DOHH2 (cell line): ENCODE measurements at regions not wholly inside any gene's neighbourhood (a gene's known extent, or its start where the extent isn't known, plus 50 kb on each side); places are given as distances from the start of the nearest gene placed in this dataset.

Experiments used
- H3F3A ChIP-seq: fragments of 200-600 bp; sonication (generic), shearing (Covaris generic); 2 replicates; pipeline ENCODE4 v1.6.0; 2016; ENCODE audit warnings: antibody characterized with exemption, mild to moderate bottlenecking; ENCODE audit not compliant: control insufficient read depth, insufficient read depth
- H3K27ac ChIP-seq: fragments of 200-600 bp; sonication (generic); 2 replicates; pipeline ENCODE4 v1.5.1; 2014; ENCODE audit warnings: low read depth, mild to moderate bottlenecking, low read length, moderate library complexity
- H3K27me3 ChIP-seq: fragments of 200-600 bp; sonication (generic); 2 replicates; pipeline ENCODE4 v1.6.1; 2014; ENCODE audit warnings: mild to moderate bottlenecking, low read length, mixed read lengths; ENCODE audit not compliant: control insufficient read depth
- H3K36me3 ChIP-seq: fragments of 200-600 bp; sonication (generic); 2 replicates; pipeline ENCODE4 v1.6.1; 2014; ENCODE audit warnings: mild to moderate bottlenecking, low read length, moderate library complexity, mixed read lengths; ENCODE audit not compliant: control insufficient read depth
- H3K4me1 ChIP-seq: fragments of 200-600 bp; sonication (generic); 2 replicates; pipeline ENCODE4 v1.6.1; 2014; ENCODE audit warnings: mild to moderate bottlenecking, low read length, mixed read lengths; ENCODE audit not compliant: control insufficient read depth
- H3K4me2 ChIP-seq: fragments of 200-600 bp; sonication (generic); 2 replicates; pipeline ENCODE4 v1.6.0; 2014; ENCODE audit warnings: mild to moderate bottlenecking, low read length, moderate library complexity
- H3K4me3 ChIP-seq: fragments of 200-600 bp; sonication (generic); 2 replicates; pipeline ENCODE4 v1.5.1; 2014; ENCODE audit warnings: mild to moderate bottlenecking, low read length, mixed read lengths
- H3K79me2 ChIP-seq: fragments of 200-600 bp; sonication (generic); 2 replicates; pipeline ENCODE4 v1.6.1; 2014; ENCODE audit warnings: mild to moderate bottlenecking, low read length, mixed read lengths; ENCODE audit not compliant: control insufficient read depth
- H3K9me2 ChIP-seq: fragments of 200-600 bp; sonication (generic); replicated peaks from 2 replicates; pipeline ENCODE4 v1.6.1; 2014; ENCODE audit warnings: mild to moderate bottlenecking, low read length, mixed read lengths; ENCODE audit not compliant: control insufficient read depth
- H3K9me3 ChIP-seq: fragments of 200-600 bp; sonication (generic); 2 replicates; pipeline ENCODE4 v1.6.1; 2014; ENCODE audit warnings: antibody characterized with exemption, low read length, mixed read lengths; ENCODE audit not compliant: control insufficient read depth, insufficient read depth
- H4K20me1 ChIP-seq: fragments of 200-600 bp; sonication (generic); 2 replicates; pipeline ENCODE4 v1.6.0; 2014; ENCODE audit warnings: low read depth, mild to moderate bottlenecking, antibody characterized with exemption, low read length, moderate library complexity; ENCODE audit not compliant: control insufficient read depth, insufficient read depth
- EZH2phosphoT487 ChIP-seq: fragments of 200-600 bp; sonication (generic); IDR thresholded peaks from 2 replicates; pipeline ENCODE4 v1.6.1; 2017; ENCODE audit warnings: borderline replicate concordance, mild to moderate bottlenecking, antibody characterized with exemption, low read length, moderate library complexity, mixed read lengths
- TF ChIP-seq, protein P1 (sequence below): fragments of 200-600 bp; sonication (generic); IDR thresholded peaks from one replicate; pipeline ENCODE4 v1.5.1; 2014; ENCODE audit warnings: antibody characterized with exemption, mild to moderate bottlenecking, low read depth, low read length; ENCODE audit not compliant: poor library complexity, severe bottlenecking

DNA sequence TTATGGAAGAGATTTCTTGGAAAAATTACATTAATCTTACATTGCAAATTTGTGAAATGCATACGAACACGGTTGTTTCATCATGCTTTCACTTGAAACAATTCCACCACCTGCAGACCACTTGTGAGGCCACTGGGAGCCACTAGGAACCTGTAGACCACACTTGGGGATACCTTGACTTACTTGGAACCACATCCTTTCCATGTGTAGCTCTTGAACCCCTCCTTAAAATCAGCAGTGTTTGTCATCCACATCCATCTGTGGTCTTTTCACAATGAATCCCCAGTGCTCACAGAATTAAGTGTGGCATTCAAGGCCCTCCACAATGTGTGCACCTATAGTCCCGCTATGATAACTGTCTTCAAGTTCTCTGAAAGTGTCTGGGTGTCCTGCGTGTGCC, 350.9 kb downstream of the MYCN start:
- Histone ChIP-seq H4K20me1 (no peaks in the 10 kb centered on the region), H3K36me3 (no peaks in the 10 kb centered on the region), H3K9me3 (no peaks in the 10 kb centered on the region), H3K4me3 (no peak overlapping the region), H3K4me1 (no peaks in the 10 kb centered on the region), H3K9me2 (no peaks in the 10 kb centered on the region), H3K79me2 (no peaks in the 10 kb centered on the region), H3K4me2 (no peak overlapping the region), H3K27me3 (0 out of 2 replicates have a peak, but pooled peaks cover 5% of the 10 kb centered on the region), H3K27ac (no peak overlapping the region), H3F3A (no peaks in the 10 kb centered on the region)
- no peak for TF ChIP-seq EZH2phosphoT487
- TF ChIP-seq, protein P1, sequence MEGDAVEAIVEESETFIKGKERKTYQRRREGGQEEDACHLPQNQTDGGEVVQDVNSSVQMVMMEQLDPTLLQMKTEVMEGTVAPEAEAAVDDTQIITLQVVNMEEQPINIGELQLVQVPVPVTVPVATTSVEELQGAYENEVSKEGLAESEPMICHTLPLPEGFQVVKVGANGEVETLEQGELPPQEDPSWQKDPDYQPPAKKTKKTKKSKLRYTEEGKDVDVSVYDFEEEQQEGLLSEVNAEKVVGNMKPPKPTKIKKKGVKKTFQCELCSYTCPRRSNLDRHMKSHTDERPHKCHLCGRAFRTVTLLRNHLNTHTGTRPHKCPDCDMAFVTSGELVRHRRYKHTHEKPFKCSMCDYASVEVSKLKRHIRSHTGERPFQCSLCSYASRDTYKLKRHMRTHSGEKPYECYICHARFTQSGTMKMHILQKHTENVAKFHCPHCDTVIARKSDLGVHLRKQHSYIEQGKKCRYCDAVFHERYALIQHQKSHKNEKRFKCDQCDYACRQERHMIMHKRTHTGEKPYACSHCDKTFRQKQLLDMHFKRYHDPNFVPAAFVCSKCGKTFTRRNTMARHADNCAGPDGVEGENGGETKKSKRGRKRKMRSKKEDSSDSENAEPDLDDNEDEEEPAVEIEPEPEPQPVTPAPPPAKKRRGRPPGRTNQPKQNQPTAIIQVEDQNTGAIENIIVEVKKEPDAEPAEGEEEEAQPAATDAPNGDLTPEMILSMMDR, result no peak

DNA sequence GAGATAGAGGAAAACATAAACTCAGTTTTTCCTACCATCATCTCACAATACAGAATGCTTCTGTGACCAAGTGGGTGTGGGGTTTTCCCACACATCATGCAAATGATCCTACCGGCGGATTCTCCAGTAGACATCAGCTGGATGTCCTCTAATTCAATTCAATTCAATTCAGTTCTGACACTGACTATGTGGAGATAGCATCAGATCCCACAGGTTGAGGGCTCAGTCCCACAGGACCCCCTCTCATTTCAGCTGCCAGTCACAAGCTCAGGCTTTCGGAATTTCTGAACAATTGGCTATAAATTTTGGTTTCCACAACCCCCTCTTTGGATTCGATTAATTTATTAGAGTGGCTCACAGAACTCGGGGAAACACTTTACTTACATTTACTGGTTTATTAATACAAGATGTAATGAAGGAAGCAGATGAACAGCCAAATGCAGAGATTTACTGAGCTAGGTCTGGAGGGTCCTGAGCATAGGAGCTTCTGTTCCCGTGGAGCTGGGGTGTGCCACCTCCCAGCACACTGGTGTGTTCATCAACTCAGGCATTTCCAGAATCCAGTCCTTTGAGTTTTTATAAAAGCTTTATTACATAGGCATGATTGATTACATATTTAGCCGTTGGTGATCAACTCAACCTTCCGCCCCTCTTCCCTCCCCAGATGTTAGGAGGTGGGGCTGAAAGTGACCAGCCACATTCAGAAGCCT, 350.1 kb downstream of the MYCN start:
- Histone ChIP-seq H3K27ac (no peak overlapping the region), H4K20me1 (no peaks in the 10 kb centered on the region), H3K27me3 (0 out of 2 replicates have a peak, but pooled peaks cover 5% of the 10 kb centered on the region), H3K4me2 (no peak overlapping the region), H3K4me1 (no peaks in the 10 kb centered on the region), H3F3A (no peaks in the 10 kb centered on the region), H3K9me3 (no peaks in the 10 kb centered on the region), H3K79me2 (no peaks in the 10 kb centered on the region), H3K9me2 (no peaks in the 10 kb centered on the region), H3K36me3 (no peaks in the 10 kb centered on the region), H3K4me3 (no peak overlapping the region)
- TF ChIP-seq, protein P1, result no peak
- no peak for TF ChIP-seq EZH2phosphoT487

DNA sequence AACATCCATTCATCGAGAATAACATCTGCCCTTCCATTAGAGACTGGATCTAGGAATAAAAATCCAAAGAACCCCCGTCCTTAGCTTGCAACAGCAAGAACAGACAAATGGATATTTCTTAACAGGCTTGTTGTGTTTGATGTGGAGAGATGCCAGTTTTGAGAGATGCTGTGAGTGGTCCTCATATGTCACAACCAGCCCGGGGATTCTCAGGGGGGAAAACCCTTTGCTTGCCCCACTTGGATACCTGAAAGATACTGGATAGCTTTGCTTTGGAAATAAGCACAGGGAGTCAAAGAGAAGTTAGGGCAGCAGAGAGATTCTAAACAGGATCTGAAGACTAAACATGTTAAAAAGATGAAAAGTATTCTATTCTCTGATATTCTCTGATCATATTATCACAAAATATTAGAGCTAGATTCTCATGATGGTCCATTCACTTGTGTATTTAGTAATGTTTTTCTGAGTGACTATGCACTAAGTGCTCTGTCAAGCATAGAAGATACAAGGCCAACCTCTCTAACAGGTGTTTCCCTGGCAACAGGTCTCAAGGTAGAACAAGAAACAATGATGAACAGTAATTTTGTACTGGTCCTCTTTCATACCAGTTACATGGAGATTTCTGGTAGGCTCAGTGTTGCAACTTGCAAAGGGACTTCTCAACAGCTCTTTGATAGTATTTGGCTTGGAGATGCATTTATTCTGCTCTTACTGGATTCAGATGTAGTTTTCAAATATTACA, 348.2 kb downstream of the MYCN start:
- Histone ChIP-seq H3K9me3 (no peaks in the 10 kb centered on the region), H3K27ac (no peak overlapping the region), H3K4me2 (no peak overlapping the region)

More for the DNA sequence above, 348.2 kb downstream of the MYCN start:
- H3K27me3 ChIP-seq, result 0 out of 2 replicates have a peak, but pooled peaks cover 5% of the 10 kb centered on the region
- TF ChIP-seq, protein P1, result no peak
- TF ChIP-seq EZH2phosphoT487, result no peak
- no peaks in the 10 kb centered on the region for H3F3A ChIP-seq
- no peaks in the 10 kb centered on the region for H3K9me2 ChIP-seq
- no peaks in the 10 kb centered on the region for H3K79me2 ChIP-seq
- H3K4me3 ChIP-seq, result no peak overlapping the region
- no peaks in the 10 kb centered on the region for H3K36me3 ChIP-seq
- no peaks in the 10 kb centered on the region for H4K20me1 ChIP-seq
- no peaks in the 10 kb centered on the region for H3K4me1 ChIP-seq
